ENCODE measurements at regions not wholly inside any gene's neighbourhood (a gene's known extent, or its start where the extent isn't known, plus 50 kb on each side); places are given as distances from the start of the nearest gene placed in this dataset.

GRCh38 chr13:59527500-59527899 lies 636.2 kb downstream of the DIAPH3 start:
- no peak for DNase-seq

DNA sequence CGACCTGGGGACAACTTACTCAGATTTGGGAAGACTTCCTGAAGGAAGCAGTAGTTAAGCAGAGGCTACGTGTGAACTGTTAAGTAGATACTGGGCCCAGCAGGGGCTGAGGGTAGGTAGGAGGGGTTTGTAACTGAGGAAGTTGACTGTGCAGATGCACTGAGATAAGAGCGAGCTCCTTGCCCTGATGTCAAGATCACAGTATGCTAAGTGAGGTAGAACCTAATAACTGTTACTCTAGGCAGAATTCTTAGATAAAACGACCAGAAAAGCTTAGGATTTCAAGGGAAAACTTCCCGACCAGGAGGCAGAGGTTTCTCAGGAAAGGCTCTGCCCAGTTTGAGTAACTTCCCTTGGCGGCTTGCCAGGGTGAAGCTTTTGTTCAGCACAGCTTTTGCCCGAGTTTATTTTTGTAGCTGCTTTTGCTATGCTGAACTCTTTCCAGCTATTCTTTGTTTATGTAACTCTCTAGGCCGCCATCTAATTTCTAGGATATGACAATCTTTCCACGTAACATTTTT lies 632.1 kb downstream of the DIAPH3 start:
- no peak for DNase-seq

DNA sequence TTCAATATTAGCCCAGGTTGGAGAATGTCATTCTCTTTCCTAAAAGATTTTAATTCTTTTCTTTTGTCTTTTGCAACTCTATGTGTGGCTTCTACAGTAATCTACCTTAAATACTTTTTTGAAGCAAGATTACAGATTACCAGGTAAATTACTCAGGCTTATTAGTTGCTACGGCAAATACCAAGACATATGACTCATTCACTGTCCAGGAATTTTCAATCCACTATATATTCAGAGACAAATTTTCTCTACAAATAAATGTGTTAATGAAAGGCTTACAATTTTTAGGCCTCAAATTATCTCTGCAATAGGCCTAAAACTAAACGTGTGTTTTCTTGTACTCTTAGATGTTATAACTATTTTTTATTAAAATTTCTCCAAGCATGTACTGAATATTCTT lies 631.3 kb downstream of the DIAPH3 start:
- no peak for DNase-seq

DNA sequence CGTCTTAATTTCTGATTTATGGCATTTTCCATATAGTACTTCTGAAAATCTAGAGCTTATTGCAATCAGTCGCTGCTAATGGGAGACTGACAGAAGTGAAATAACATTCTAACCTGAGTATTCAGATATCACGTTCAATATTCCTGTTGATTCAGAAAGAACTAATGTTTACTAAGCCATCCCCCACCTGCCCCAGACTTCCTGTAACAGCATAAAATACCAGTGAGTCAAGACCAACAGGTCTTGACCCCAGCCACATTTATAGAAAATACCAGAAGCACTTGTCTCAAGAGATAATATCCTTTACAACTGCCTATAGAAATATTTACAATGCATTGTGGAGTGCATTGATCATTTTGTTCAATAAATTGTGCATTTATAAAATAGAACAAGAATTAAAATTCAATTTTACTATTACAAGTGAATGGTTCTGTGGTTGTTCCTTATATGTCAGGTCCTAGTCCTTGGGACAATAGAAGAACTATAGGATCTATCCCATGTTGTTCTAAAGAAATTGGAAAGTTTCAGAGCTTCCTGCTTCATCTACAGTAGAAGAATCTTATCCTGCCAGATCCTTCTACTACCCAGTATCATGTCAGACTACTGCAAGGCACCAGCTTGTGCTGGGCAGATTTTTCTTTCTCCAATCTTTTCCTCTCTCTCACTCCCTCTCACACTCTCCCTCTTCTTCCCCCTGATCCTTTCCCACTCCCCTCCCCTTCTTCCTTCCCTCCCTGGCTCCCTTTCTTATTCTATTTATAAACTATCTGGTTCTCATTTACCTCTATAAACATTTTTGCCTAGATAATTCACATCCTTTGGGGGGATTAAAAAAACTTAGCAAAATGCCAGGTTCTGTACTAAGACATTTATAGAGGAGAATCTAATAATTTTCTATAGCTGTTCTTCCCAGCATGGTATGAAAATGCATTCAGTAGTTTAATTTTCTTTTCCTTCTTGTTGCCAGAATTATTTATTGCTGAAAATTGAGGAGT lies 629.9 kb downstream of the DIAPH3 start:
- DNase-seq, result no peak

DNA sequence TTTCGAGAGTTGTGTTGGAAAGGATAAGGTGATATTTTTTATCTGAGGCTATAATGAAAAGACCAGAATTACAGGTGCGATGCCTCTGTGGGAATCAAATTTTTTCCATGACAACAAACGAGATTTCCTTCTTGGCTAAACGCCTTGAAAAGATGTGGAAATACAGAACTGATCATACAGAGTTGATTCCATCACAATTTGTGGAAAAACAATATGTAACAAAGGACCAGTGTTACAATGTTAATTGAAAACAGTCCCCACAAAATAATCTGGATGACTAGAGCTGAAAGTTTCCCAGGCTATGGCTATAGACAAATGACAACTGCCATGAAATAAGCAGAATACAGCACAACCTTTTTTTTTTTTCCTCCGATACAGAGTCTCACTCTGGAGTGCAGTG lies 628.9 kb downstream of the DIAPH3 start:
- DNase-seq, result no peak

GRCh38 chr13:59537500-59537899 lies 626.2 kb downstream of the DIAPH3 start:
- DNase-seq, result no peak

DNA sequence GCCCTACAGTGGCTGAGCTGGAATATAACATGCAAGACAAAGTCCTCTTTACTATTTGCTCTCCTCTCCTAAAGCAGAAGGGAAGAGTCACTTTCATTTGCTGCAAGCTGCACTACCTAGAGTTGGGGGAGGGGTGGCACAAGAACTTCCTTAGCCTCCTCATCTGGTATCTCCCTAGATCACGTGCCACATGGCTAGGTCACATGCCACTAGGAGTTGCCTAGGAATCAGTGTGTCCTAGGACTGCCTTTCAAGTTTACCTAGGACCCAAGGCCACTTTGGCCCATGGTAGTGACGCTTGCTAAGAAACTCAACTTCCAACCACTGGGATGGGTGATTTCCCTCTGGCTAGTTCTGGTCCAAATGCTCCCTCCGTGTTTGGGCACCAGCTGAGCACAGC lies 625.2 kb downstream of the DIAPH3 start:
- no peak for DNase-seq

DNA sequence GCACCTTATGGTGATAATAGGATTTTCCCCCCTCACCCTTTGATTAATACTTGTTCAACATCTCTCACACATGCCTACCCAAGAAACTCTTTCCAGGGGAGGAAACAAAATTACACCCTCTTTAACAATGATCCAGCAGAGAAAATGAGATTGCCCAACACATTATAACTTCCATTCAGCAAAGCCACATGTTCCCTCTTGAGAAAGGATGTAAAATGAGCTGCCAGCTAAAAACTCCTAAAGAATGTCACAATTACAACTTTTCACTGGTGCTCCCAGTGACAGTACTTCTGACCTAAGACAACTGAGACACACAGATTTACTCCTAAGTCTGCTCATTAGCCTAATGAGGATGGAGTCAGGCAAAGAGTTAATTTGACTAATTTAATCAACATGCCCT lies 621.4 kb downstream of the DIAPH3 start:
- no peak for DNase-seq

- DNase-seq, result no peak
Observed at GRCh38 chr13:59543418-59543817, 620.3 kb downstream of the DIAPH3 start.

- no peak for DNase-seq
Observed at GRCh38 chr13:59545007-59545406, 618.7 kb downstream of the DIAPH3 start.

DNA sequence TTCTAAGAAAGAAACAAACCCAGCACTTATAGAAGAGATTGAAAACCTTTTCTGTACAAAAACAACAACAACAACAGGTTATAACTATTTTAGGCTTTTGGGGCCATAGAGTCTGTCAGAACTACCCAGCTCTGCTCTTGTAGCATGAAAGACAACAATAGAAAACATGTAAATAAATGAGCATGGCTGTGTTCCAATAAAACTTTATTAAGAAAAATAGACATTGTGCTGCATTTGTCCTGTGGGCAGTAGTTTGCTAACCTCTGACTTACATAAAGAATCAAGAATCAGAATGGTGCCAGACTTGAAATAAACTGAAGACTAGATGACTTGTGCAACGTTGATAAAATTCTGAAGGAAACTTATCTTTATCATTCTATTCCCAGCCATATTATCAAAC lies 617.5 kb downstream of the DIAPH3 start:
- DNase-seq, result no peak

DNA sequence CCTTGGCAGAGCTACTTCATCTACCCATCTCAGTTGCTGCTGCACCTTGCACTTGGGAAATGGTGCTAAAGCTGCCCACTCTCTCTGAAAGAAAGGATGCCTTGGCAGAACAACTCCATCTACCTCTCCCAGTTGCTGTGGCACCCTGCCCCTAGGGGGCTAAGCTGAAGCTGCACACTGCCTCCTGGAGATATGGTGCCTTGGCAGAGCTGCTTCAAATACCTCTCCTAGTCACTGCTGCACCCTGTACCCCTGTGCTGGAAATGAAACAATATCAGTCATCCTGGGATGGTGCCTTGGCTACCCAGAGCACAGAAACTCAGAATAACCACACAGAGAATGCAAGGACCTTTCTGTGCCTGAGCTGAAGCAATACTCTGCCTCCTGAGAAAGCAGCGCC lies 615.8 kb downstream of the DIAPH3 start:
- DNase-seq, result no peak

DNA sequence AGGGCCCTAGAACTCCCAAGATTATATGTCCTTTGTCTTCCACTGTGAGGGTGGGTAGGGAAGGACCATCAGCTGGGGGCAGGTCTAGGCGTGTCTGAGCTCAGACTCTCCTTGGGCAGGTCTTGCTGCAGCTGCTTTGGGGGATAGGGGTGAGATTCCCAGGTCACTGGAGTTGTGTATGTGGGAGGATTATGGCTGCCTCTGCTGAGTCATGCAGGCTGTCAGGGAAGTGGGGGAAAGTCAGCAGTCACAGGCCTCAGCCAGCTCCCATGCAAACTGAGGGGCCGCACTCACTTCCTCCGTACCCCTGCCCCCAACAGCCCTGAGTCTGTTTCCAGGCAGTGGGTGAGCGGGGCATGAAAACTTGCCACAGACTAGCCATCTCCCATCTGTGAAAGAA lies 600.8 kb downstream of the DIAPH3 start:
- DNase-seq, result no peak

DNA sequence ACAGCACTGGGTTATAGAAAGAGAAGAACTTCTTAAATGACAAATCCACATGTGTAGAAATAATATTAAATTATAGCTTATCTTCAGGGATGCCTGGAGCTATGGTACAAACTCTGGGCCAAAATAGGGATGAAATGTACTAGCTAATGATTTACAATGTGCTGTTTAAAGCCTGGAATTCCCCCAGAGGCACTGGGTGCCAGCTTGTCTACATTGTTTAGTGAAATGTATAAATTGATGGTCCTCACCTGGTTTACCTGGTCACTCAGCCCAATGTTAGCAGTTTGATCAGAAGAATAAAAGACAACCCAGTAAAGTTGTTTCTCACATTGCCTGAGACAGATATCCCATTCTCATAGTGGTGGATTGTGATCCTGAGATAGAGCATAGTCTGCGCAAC lies 597.2 kb downstream of the DIAPH3 start:
- no peak for DNase-seq

GRCh38 chr13:59568306-59568705 lies 595.4 kb downstream of the DIAPH3 start:
- no peak for DNase-seq

DNA sequence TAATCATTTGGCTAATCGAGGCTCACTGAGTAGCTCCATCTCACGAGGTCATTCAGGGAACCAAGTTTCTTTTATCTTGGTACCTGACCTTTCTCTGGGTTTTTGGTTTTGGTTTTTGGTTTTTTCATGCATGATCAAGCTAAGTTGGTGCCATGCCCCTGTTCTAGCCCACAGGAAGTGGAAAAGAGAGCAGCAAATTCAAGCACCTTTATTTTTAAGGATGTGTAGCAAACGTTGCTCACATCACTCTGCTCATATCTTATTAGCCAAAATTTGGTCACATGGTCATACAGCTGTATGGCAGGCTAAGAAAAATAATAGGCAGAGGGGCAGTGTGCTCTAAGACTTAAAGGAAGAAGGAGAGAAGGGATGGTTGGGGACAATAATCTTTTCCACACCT lies 593.5 kb downstream of the DIAPH3 start:
- no peak for DNase-seq

DNA sequence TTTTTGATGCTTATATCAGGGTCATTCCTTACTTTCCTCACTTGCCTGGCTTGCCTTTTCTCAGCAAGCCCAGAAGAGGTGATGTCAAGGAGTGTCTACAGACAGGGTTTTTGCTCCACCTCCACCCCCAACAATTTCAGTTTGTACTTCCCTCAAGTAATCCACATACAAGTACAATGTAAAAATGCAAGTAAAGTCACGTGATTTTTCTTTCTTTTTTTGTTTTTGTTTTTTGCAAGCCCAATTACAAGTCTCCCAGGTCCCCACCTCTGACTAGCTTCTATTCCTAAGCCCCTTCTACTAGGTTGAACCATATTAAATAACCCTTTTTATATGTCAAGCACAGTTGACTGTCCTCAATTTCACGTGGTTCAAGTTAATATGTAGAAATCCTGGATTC lies 579.6 kb downstream of the DIAPH3 start:
- no peak for DNase-seq

DNA sequence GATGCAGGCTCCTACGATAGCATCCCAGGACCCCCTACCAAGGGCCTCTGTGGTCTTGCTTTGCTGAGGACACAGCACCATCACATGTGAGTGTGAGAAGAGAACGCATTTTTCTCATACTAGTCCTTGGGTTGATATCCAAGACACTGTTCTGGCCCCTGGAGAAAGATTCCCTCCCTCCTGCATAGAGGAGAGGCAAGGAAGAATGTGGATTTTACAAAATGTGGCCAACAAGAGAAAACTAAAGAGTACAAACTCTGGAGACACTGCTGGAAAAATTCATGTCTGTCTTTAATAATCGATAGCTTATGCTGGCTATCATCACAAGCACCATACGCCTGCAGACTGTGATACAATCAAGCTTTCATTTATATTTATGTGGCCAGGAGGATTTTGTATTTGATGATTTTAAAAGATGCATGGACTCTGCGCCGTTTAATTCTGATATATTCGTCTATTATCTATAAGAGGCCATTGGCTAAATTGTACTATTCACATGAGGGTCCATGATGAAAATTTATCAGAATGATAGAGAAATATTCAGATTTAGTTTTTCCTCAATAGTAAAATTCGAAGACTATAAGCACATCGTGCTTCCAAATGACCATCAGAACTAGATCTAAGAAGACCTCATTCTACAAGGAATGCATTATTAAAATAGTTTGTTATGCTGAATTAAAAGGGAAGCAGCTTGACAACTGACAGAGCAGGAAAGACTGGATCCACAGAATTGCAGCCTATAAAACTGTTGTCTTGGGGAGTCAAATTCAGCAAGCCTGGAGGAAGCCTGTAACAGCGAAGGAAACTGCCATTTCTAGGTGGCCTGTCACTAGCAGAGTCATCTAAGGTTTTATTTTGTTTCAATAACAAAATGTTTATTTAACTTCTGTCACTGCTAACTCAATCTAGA lies 578.7 kb downstream of the DIAPH3 start:
- DNase-seq, result no peak

GRCh38 chr13:59587030-59587429 lies 576.7 kb downstream of the DIAPH3 start:
- DNase-seq, result no peak

GRCh38 chr13:59587971-59588716 lies 575.6 kb downstream of the DIAPH3 start:
- DNase-seq, result no peak

DNA sequence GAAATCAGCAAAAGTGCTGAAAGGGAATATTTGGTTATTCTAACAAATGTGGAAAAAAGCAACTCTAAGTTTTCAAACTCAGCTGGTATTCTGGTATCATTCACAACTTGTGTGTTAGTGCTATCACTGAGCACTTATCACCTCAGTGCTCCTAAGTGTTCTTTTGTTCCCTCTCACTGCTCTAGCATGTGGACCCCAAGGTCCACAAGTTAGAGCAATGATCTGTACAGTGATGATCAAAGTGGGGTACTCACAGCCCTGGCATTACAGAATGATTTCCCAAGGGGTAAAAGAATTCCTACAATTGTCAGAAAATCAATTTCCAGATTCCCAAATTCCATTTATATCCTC lies 575.0 kb downstream of the DIAPH3 start:
- DNase-seq, result no peak

- DNase-seq, result no peak
Observed at GRCh38 chr13:59601993-59602392, 561.7 kb downstream of the DIAPH3 start.

DNA sequence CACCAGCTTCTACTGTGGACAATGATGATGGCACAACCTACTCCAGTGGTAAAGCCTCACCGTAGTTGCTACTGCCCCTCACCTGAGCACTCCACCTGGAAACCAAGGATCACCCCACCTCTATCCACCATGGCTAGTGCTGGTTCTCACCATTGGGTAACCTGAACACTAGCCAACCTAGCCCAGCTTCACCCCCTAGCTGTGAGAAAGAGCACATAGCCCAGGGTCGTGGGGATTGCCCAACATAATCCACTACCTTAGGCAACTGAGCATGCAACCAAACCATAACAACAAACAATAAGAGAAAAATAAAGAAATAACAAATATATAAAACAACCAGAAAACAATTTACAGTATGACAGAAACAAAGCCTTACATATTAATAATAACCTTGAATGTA lies 560.1 kb downstream of the DIAPH3 start:
- no peak for DNase-seq
